GM19463 (cell line): ENCODE measurements at regions not wholly inside any gene's neighbourhood (a gene's known extent, or its start where the extent isn't known, plus 50 kb on each side); places are given as distances from the start of the nearest gene placed in this dataset.

Experiments
- ATAC-seq: cut with Tn5 transposase; IDR thresholded peaks from one replicate; pipeline ENCODE4 v1.9.1; 2021; ENCODE audit warnings: mild to moderate bottlenecking, moderate library complexity; ENCODE audit not compliant: unreplicated experiment

DNA sequence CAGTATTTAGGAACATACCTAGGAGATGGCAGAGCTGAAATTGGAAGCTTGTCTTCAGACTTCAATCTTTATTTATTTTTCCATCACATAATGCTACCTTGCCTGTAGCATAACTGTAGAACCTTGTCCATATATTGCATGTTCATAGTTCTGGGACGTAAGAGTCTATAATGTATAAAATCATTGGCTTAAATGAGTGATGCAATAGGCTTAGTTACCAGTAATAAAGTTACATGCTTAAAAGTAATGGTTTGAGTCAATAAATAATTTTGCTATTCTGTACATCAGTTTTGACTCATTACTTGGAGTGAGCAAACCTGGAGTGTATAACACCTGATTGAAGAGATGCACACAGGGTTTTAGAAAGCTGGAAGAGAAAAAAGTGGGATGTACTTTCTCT lies 229.3 kb downstream of the CDCA7 start:
- ATAC-seq = no peak

DNA sequence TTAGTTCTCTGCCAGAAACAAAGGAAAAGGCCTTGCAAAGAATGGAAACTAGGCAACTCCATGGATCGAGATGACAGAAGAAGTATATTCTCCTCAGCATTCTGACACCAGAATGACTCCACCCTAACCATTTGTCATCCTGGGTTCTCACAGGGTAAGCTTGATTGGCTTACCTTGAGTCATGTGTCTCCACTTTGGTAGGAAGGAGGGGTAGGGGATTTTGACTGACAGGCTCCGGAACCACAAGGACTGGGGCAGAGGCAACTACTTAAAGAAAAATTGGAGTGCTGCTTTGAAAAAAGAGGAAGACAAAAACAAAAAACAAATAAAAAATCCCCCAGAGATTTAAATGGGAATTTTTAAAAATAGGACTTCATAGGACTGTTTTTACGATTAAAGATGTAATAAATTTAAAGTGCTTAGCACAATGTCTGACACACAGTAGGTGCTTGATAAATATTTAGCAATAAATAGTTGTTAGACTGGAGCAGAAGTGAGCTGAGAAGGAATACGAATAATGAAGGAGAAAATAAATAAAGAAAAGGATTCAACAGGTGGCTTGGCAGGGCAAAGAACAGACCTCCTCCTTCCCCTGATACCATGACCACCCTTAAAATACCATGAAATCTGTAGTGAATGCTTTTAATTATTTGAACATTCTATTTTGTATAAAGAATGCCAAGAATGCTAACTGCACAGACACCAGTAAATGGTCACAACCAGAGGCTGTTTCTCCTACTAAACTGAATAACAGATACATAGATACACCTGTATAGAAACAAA lies 230.2 kb downstream of the CDCA7 start:
- ATAC-seq = no peak

DNA sequence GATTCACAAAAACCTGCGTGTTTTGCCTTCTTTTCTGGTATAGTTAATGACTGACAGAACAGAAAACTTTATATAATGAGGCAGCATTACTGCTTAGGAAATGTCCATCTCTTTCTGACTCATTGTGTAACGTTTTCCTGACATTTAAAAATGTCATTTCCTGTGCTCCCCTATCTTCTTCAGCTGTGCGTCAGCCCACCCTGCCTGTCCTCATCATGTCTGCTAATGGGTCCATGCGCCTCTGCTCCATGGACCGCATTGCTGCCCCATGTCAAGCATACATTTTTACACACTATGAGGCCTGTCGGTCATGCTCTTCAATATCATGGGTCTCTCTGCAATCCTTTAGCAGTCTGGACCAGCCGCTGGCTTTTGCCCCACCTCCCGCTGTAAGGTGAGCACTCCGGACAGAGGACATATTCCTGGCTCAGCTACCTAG lies 234.3 kb downstream of the CDCA7 start:
- ATAC-seq = no peak

DNA sequence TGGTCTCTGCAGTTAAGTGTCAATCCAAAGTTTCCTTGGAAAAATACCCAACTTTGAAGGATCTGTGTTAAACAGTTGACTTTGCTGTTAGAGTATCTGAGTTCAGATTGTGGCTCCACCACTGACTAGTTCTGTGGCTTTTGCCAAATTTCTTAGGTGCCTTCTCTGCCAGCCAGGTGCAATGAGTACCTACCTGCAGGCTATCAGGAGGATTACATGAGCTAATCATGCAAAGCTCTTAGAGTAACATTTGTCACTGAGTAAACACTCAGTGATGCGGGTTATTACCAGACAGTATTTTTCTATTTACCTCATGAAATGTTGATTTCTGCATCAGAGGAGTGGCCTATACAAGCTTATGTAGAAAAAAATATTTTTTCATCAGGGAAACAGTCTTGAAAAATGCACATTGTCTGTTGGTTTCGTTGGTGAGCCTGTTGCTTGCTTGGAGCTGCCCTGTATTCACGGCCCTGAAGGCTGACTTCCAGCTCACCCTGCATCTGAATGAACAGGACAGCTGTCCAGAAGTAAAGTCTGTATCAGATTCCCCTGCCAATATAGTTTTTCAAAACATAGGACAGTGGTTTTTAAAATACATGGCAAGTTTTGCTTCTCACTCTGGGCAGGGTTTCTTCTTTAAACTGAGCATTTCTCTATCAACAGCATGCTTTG lies 235.1 kb downstream of the CDCA7 start:
- no peak for ATAC-seq

DNA sequence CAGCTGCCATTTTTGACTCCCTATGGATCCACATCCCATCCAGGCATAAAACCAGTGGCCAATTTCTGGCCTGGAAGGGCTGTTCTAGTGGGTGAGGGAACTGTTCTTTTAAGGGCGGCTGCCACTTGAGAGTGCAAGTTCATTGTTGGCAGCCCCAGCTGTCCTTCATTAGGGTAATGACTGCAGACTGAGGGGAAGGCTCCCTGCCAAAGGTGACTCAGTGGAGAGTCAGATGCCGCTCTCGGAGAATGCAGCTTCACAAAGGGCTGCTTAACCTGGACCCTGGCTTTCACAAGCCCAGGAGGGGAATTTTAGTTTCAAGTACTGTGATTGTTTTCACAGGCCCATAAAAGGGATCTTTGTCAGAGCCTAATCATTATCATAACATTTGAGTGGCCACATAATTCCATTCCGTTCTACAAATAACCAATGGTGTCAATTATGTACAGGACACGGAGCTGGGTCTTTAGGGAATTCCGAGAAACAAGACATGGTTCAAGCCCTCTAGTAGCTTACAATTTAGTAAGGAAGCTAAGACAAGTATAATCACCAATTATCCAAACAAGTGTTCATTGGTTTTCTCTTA lies 235.7 kb downstream of the CDCA7 start:
- ATAC-seq = no peak

DNA sequence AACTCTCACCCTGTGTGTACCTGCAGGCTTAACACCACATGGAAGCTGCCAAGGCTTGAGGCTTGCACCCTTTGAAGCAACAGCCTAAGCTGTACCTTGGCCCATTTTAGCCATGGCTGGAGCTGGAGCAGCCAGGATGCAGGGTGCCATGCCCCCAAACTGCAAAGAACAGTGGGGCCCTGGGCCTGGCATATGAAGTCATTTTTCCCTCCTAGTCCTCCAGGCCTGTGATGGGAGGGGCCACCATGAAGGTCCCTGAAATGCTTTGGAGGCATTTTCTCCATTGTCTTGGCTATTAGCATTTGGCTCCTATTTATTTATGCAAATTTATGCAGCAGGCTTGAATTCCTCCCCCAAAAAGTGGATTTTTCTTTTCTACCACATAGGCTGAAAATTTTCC lies 238.4 kb downstream of the CDCA7 start:
- ATAC-seq = no peak

DNA sequence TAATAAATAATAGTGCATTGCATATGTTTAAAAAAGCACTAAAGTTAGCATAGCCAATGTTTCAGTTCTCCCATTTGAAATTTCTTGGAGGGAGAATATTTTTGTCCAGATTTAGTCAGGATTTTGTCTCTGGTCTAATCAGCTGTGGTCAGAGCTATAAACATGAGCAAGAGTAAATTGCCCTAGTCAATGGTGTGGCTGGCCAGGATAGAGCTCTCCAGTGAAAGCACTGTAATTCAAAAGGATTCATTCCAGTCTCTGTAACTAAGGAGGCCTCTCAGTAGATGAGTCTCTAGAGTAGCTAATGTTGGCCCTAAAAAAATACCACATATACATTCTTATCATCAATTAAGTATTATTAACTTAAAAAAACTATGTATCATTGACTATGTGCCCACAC lies 241.6 kb downstream of the CDCA7 start:
- no peak for ATAC-seq

DNA sequence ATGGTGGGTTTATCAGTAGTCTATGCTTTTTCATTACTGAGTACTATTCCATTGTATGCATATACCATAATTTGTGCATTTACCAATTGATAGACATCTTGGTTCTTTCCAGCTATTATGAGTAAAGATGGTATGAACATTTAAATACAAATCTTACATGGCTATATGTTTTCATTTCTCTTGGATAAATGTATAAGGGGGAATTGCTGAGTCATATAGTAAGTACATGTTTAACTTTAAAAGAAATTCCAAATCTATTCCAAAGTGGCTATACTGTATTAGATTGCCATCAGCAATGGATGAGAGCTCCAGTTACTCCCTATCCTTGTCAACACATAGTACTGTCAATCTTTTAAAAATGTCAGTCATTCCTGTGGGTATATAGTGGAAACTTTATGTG lies 243.9 kb downstream of the CDCA7 start:
- ATAC-seq = no peak

DNA sequence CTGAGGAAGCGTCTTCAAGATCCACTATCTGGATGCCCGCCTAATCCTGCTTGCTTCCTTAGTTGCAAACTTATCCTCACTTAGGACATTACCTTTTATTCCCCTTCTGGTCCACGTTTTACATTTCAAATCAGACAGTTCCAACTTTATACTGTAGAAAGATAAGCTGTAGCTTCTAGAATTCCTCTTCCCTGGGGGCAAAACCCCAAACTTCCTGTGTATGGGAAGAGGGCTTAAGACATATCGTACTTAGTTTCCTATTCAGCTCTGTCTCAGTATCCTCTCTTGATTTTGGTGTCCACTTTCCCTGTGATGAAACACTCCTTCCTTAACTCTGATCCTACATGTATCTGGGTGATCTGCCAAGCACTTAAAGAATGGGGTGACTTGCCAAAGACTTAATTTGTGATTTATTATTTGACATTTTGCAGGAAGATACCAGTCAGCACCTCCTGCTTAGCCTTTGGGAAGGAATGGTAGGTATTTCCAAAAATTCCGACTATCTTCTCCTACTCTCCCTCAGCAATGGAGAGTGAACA lies 245.2 kb downstream of the CDCA7 start:
- no peak for ATAC-seq

DNA sequence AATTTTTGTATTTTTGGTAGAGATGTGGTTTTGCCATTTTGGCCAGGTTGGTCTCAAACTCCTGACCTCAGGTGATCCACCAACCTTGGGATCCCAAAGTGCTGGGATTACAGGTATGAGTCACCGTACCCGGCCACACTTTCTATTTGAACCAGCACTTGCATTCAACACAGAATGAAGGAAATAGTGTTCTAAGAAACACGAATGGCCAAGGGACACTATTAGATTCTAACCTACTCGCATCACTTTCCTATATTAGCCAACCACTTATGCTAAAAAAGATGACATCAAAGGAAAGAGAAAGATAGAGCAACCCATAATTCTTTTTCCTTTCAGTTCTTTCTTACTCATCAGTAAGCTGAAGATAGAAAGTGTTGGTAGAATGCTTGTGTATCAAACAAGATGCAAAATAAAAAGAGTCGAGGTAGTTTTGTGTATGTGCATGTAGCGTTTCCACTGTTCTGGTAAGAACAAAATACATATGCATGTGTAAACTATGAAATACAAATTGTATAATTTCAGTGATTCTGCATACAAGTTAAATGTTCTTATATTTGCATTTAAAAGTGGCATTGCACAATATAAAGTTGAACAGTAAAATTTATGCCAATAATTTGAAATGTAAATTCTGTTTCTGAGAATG lies 247.6 kb downstream of the CDCA7 start:
- ATAC-seq = no peak

DNA sequence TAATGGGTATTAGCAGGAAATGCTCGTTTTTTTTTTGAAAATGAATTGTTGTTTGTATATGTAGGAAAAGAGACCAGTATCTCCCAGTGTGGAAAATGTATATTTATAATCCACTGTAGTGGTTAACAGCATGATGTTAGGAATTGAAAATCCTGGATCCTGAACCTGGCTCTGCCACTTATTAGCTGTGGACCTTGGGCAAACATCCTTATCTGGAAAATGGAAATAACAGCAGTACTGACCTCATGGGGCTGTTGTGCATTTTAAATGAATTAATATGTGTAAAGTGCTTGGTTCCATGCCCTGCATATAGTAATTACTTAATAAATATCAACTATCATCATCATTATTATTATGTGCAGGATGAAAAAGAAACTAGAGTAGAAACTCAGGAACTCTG lies 251.3 kb downstream of the CDCA7 start:
- no peak for ATAC-seq

DNA sequence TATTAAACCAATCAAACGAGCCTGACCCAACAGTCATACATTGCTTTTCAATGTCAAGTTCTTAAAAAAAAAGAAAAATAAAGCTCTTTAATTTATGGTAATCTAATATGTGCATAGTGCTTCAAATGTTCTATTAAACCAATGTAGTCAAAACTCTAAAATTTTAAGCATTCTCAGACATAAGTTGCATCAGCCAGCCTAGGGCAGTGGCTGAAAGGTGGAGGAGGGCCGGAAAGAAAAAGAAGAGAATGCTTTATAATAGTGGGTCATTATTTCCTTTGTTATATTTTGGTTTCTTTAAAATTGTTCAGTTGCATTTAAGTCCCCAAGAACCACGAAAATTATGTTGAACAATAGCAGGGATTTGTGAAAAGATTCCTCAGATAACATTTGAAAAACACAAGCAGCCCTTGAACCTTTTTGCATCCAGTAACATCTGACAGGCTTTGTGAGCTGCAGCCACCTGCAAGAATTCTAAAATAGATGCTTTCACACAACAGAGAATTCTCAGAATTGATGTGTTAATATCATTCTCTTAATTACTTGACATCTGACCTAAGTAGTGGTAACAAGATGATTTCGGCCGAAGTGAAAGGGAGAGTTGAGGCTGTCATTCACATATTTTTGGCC lies 252.1 kb downstream of the CDCA7 start:
- ATAC-seq = no peak

DNA sequence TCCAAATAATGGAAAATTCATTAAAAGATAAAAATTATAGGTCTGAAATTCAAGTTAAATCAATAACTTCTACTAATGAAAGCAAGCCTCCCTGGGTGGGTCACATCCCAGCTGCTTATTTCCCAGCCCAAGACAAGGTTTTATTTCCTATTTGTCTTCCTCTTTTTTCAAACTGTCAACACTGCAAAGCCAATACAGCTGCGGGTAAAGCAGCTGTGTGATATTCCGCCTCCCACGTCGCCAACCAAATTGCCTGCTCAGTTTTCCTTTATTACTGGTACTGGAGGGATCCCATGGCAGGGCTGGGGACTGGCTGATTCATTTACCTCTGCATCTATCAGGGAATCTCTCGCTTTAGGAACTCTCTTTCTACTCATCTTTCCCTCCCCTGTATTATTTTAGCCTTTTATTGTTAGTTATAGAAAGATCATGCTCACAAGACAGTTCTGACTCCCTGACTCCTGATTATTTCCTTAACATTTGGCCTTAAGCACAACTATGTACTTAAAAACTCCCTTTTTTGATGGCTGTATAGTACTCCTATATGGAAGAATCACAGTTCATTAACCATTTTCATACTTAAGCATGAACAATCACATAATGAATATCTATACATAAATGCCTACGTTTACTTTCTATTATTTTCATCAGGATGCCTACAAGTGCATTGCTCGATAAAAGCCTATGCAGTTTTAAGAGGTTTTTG lies 253.1 kb downstream of the CDCA7 start:
- ATAC-seq = no peak

DNA sequence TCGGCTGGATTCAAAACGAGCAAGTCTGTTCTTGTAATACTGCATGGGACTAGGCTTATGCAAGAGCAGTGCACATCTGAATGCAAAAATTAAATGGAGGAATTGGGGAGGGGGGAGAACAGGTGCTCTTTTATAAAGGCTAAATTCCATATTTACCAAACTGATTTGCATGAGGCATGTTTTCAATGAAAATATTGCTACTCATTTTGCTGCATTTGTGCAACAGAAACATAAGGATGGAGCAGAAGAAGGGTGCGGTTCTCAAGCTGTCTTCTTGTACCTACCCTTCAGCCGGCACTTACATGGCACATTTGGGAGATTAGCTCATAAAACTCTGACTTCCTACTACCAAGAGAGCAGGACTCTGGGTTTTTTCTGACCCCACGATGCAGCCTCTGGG lies 256.4 kb downstream of the CDCA7 start:
- ATAC-seq = no peak

DNA sequence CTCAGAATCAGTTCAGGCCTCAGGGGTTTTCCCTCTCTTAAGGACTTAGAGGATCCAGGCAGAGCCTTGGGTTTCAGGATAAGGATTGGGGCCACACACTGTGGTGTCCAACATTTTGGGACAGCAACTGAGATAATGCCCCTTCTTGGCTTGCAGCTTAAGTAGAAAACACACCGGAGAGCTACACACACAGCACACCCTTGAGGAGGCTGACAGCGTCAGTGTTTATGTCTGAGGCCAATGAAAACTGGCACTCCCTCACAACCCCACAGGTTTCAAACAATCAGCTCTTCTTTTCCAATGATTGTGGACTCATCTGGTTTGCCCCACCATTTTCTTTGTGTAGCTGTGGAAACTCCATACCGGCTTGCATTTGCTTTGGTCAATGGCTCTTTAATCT lies 257.7 kb downstream of the CDCA7 start:
- ATAC-seq = no peak

DNA sequence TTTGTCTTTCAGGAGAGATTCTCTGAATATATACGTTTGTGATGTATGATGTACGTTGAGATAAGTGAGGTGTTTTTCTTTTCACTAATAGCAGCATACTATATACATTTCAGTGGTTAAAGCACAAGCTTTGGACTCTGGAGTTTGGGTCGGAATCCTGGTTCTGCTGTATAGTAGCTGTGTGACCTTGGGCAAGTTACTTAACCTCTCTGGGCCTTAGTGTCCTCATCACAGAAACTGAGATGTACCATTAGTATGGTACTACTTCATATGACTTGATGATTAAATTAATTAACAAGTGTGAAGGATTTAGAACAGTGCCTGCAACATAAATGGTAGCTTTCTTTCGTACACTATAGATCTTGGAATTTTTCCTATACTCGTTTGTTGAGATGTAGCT lies 258.7 kb downstream of the CDCA7 start:
- ATAC-seq = no peak

DNA sequence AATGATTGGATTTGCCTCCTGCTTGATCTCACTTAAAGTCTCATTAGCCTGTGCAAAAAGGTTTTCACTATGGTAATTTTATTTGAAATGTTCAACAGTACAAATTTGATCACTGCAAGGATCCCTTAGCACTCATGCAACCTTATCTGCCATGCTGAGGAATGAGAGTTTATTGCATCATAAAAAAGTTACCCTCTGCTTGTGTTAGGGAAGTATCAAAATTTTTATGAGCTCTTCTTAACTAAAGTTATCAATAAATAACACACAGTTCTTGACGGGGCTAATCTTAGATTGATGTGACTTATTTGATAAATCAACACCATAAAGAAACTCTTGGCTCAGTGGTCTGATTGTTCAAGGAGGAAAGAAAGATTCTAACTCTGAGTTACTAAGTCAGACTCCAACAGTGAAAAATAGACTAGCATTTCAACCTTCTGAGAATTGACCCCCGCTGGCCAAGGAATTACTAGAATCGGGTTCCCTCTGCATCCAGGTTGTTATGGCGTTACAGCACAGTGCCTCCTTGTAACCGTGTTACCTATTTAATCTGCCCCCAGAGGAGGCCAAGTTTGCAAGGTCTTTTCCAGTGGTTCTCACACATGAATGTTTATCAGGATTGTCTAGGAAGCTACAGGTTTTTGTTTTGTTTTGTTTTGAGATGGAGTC lies 259.7 kb downstream of the CDCA7 start:
- ATAC-seq = no peak

DNA sequence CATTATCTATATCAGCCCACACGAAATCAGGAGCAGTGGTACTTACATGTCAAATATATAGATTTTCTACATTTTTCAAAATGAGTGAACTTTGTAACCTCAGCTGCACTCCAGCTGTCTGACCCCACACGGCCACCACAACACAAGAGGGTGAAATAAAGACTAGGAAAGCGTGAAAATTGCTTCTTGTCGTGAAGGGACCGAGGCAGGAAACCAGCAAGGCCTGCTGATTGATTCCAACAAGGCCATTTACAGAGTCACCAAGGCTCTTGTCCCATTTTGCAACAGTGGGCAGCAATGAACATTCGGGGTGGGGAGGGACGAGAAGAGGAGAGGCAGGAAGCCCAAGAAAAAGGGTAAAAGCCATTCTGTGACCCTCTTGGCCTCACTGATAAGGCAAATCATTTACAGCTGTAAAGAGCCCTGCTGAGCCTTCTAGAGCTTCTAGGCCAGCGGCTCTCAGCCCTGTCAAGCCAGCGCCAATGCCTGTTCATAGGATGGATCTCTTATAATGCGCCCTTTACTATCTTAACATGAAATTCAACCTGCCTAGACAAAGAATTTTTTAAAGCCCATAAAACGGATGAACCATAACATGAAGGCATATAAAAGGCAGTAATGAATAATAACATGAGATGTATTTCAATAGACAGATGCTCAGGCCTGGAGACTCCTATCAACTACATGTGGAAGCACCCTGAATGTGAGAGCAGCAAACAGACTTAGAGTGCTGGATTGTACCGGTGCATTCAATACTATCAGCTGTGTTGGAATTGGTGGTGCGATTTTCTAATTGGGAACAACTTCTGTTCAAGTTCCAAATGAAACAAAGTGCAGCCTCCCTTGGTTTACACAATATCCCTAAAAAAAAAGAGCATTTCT lies 269.0 kb downstream of the CDCA7 start:
- no peak for ATAC-seq

DNA sequence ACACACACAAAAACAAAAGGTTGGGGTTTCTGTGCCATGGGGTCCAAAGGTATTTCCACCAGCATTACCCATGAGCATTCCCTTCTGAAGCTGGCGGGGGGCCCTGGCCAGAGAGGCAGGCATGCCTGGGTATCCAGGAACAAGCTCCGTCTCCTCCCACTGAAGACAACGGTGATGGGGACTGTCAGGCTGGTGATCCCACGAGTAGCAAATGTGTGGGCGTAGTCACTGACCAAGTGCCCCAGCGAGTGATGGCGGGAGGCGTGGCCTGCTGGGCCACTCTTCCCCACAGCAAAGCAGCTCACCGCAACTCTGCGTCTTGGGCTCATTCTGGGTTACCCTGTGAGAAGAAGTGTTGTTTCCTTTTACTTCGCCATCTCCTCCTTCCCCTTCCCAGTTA lies 270.6 kb downstream of the CDCA7 start:
- no peak for ATAC-seq
